Astrocyte of the cerebellum (primary cell): ENCODE measurements at regions not wholly inside any gene's neighbourhood (a gene's known extent, or its start where the extent isn't known, plus 50 kb on each side); places are given as distances from the start of the nearest gene placed in this dataset.
A peak's percentile ranks its signal among the peaks of the same experiment; 100 is the strongest.

Source experiments
- DNase-seq: peaks from one replicate; pipeline ENCODE4 v3.0.0-alpha.2; 2011; ENCODE audit warnings: low read depth
- H3K4me3 ChIP-seq: 2 replicates; pipeline ENCODE4 v1.5.1; 2011; ENCODE audit warnings: mild to moderate bottlenecking, low read depth, low read length, moderate library complexity
- in situ Hi-C: cut with HindIII; loops from 2 replicates; pipeline ENCODE4 v1.10.0; 2017; ENCODE audit warnings: low sequenced_read_pairs
- TF ChIP-seq, protein P1 (sequence below): IDR thresholded peaks from 2 replicates; pipeline ENCODE4 v1.5.1; 2012; ENCODE audit warnings: low read length, low read depth, moderate library complexity, mild to moderate bottlenecking; ENCODE audit errors: missing control alignments

DNA sequence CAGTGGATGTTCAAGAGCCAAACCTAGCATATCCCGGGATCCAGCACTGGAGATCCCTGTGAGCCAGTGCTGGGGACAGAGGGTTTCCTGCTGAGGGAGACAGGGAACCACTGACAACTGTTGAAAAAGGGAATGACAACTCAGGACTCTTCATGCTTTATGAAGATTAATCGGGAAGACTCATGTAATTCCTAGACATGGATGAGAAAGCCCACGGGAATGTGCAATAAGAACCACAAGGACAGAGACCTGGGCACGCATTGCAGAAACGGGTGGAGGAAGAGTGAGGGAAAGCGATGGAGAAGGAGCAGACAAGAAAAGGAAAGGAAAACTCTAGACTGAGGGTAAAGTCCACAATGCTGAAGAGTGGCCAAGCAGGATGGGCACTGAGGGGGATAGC, 296.0 kb downstream of the PCNX1 start:
- DNase-seq = no peak
- TF ChIP-seq, protein P1, sequence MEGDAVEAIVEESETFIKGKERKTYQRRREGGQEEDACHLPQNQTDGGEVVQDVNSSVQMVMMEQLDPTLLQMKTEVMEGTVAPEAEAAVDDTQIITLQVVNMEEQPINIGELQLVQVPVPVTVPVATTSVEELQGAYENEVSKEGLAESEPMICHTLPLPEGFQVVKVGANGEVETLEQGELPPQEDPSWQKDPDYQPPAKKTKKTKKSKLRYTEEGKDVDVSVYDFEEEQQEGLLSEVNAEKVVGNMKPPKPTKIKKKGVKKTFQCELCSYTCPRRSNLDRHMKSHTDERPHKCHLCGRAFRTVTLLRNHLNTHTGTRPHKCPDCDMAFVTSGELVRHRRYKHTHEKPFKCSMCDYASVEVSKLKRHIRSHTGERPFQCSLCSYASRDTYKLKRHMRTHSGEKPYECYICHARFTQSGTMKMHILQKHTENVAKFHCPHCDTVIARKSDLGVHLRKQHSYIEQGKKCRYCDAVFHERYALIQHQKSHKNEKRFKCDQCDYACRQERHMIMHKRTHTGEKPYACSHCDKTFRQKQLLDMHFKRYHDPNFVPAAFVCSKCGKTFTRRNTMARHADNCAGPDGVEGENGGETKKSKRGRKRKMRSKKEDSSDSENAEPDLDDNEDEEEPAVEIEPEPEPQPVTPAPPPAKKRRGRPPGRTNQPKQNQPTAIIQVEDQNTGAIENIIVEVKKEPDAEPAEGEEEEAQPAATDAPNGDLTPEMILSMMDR = no peak
- no peak overlapping the region for H3K4me3 ChIP-seq
- in situ Hi-C loops = no loop called here

GRCh38 chr14:71204231-71204630, 297.0 kb downstream of the PCNX1 start:
- DNase-seq = no peak
- TF ChIP-seq, protein P1 = no peak
- in situ Hi-C loops = no loop called here
- no peak overlapping the region for H3K4me3 ChIP-seq

DNA sequence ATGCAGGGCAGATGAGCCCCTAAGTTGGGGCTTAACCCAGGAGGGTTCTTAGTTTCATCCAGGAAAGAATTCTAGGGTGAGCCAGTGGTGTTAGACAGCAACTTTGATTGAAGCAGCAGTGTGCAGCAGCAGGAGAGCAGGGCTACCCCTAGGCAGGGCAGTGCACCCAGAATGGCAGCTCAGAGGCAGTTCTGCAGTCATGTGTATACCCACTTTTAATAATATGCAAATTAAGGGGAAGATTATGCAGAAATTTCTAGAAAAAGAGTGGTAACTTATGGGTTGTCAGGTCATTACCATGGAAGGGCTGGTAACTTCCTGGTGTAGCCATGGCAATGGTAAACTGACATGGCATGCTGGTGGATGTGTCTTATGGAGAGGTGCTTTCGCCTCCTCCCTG, 297.5 kb downstream of the PCNX1 start:
- H3K4me3 ChIP-seq = no peak overlapping the region
- no peak for DNase-seq
- in situ Hi-C loops = no loop called here
- TF ChIP-seq, protein P1 = no peak

DNA sequence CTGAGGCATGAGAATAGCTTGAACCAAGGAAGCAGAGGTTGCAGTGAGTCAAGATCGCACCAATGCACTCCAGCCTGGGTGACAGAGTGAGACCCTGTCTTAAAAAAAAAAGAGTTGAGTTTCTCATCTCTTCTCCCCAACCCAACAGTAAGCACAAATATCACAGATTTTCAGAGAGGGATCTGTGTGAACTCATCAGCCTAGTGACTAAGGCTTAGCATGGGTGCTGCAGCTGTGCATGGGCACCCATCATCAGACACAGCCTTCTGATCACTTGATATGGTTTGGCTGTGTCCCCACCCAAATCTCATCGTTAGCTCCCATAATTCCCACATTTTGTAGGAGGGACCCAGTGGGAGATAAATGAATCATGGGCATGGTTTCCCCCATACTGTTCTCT, 298.9 kb downstream of the PCNX1 start:
- TF ChIP-seq, protein P1 = no peak
- in situ Hi-C loops = no loop called here
- no peak for DNase-seq
- H3K4me3 ChIP-seq = no peak overlapping the region

- no peak overlapping the region for H3K4me3 ChIP-seq
- DNase-seq = peak; percentile 56
- in situ Hi-C loops = no loop called here
- TF ChIP-seq, protein P1 = no peak
Observed at GRCh38 chr14:71206766-71207371, 299.6 kb downstream of the PCNX1 start.

- DNase-seq = no peak
- TF ChIP-seq, protein P1 = no peak
Observed at GRCh38 chr14:71208702-71209357, 301.6 kb downstream of the PCNX1 start.

More at GRCh38 chr14:71208702-71209357, 301.6 kb downstream of the PCNX1 start:
- in situ Hi-C loops = no loop called here
- H3K4me3 ChIP-seq = no peak overlapping the region
